ENCODE measurements at regions not wholly inside any gene's neighbourhood (a gene's known extent, or its start where the extent isn't known, plus 50 kb on each side); places are given as distances from the start of the nearest gene placed in this dataset.

GRCh38 chr2:136219341-136219740 lies 101.4 kb upstream of the CXCR4 start:
- TF ChIP-seq CTCF (conservative IDR thresholded peaks at IDR 0.05 in 1 of 2, IDR thresholded peaks at IDR 0.05 in 1 of 2; ENCODE audit: extremely low read depth in 1 of 2, insufficient read depth in 1 of 2, low read depth in 1 of 2, low read length in 2 of 2) (no peak), EZH2 (IDR thresholded peaks at IDR 0.05; ENCODE audit: borderline replicate concordance, low read length) (no peak)

Measured in mammary epithelial cell (primary cell).